D341Med (cell line): ENCODE measurements at regions not wholly inside any gene's neighbourhood (a gene's known extent, or its start where the extent isn't known, plus 50 kb on each side); places are given as distances from the start of the nearest gene placed in this dataset.

Source experiments
- DNase-seq: peaks from one replicate; pipeline ENCODE4 v3.0.0; 2012; ENCODE audit warnings: low spot score

DNA sequence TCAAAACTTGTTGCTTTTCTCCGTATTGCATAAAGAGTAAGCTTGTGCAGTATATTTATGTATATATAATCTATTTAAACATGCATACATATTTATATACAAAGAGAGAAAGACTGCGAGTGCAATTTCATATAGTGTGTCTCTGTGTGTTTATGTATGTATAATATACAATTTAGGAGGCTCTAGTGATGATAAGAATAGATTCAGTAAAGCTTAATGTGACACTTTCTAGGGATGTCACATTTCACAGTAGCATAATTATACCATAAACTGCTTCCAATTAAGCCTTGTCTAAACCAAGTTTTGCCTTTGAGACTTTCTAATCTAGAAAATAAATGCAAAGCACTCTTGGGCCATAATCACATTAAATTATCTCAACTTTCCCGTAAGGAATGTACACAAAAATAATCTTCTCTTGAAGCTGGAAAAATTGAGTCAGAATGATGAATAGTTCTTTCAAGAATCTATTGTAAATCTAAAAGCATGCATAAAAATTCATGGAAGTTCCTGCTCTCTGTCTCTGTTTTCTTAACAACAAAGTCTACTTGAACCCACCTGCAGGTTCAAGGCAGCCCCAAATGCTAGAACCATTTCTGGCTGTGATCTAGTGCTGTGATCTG, 114.1 kb upstream of the NPY2R start:
- no peak for DNase-seq

DNA sequence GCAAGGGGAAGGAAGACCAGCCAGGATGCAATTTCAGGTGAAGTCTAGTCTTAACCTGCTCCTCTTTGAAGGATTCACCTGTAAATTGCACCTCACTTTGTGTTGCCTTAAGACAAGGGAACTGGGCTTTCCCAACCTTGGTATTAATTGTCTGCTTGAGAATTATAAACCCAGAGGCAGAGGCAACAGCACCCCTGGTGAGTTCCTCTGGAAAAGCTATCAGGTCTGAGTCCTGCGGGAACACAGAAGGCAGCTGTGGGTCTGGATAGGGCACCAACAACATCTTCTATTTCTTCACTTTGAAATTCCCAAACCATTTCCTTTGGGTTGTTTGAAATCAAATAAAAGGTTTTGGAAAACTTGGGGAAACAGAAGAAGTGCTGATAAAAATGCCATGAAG, 109.2 kb upstream of the NPY2R start:
- DNase-seq: no peak

- no peak for DNase-seq
These were observed 101.8 kb upstream of the NPY2R start for GRCh38 chr4:155106629-155107028.

DNA sequence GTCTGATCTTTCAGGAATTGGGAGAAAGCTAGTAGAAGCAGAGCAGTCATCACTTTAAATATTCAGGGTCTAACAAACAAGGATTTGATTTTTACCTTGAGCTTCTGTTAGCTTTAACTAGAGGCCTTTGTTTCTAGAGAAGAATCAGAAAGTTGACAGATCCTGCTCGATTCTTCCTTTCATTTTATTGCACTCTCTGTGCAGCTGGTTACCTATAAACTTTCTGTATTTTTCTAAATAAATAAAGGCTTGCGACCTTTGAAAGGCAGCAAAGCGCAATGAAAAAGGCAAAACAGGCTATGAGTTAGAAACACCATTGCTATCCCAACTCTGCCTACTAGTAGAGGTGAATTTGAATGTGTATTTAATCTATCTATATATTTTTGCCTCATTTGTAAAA, 101.4 kb upstream of the NPY2R start:
- no peak for DNase-seq

DNA sequence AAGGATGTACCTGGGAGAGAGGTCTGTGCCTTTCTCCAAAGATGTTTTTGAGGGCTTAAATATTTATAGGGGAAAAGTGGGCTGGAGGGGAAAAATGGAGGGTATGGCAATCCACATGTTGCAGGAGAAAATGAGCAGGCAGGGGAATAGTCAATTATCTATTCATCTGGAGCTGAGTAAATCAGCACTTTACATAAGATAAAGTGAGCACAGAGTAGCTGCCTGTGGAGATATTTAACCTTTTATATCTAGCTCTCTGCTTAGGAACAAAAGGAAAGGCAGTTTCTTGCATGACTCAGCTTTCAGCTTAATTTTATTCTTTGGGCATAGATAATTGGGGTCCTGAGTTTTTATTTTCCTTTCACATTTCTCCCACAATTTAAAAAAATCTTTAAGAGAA, 93.6 kb upstream of the NPY2R start:
- DNase-seq: no peak

DNA sequence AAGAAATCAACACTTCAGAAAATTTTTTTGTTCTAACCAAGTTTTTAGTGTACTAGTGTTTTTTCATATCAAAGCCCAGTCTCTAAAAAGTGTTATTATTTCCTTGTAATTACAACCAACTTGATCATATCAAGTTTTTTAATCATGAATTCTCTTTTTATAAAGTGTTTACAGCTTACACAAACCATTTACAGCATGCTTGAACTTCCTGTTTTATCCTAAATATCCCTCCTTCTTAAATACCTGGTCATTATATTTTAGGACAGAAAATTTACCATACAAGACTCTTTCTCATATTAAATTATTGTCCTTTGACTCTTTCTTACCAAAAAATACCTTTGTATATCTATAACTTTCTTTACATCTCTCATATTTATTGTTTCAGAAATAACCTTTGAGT, 89.4 kb upstream of the NPY2R start:
- no peak for DNase-seq

DNA sequence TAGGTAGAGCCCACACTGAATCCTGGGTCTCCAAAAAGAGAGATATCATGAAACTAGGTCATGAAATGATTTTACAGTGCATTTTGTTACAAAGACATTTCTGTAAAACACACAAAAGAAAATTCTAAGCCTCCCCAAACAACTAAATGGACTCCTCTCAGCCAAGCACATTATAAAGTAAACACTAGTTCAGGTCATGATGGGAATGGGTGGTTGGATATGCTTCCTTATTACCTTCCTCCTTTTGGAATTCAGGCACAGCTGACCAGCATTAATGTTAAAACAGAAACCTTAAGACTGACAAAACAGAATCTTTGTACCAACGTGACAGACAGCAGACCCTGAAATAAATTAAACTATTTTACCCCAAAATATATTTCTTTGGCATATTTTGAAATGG, 87.9 kb upstream of the NPY2R start:
- no peak for DNase-seq

DNA sequence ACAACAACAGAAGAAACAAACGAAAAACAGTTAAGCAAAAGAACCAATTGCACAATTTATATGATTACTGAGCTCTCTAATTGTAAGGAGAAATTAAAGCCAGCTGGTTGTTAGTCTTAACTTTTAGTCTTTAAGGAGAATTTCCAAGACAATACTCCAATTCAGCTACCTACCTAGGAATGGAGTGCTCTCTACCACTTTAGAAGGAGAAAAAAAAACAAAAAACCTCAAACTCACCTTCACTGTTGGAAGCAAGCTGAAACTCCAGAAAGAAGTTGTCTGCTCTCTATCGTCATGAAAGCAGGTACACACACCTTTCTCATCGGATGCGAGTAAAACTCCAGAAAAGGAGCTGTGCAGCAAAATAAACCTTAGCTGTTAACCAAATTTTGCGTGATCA, 86.1 kb upstream of the NPY2R start:
- no peak for DNase-seq

GRCh38 chr4:155134136-155134535, 74.3 kb upstream of the NPY2R start:
- DNase-seq: no peak

DNA sequence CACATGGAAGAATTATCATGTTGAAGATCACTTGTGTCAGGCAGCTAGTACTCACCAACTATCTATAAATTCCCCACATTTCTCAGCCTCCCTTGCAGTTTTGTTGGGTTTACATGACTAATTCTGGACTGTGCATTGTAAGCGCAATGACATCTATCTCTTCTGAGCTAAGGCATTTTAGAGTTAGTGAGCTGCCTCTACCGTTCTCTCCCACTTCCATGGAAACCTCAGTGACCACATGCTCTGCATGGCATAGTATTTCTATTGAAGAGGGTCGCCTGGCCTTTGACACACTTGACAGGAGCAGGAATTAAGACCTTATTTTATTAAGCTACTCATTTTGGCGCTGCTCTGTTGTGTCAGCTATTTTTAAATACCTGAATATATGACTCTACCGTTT, 67.5 kb upstream of the NPY2R start:
- no peak for DNase-seq

GRCh38 chr4:155143512-155143911, 64.9 kb upstream of the NPY2R start:
- DNase-seq: no peak
